Activated naive CD8-positive, alpha-beta T cell treated with anti-CD3 and anti-CD28 coated beads, Interleukin-2, amount 10 ng/mL, durations not matched to agents 7 days and 5 days (primary cell): ENCODE measurements at regions not wholly inside any gene's neighbourhood (a gene's known extent, or its start where the extent isn't known, plus 50 kb on each side); places are given as distances from the start of the nearest gene placed in this dataset.

ENCODE experiments used
- ATAC-seq: fragments of 150-1000 bp; cut with Tn5 transposase; one replicate; pipeline ENCODE4 v1.10.0; 2021; ENCODE audit warnings: low read depth, moderate library complexity
- POLR2A ChIA-PET: fragments of 350-600 bp; sonication (Branson Sonifier 250); formaldehyde crosslinking; loops from one replicate; lab custom pipeline; 2021; ENCODE audit warnings: antibody characterized with exemption; lab: Charles Lee
- DNase-seq: peaks from one replicate; pipeline ENCODE4 v3.0.0; 2021
- H3K27ac Mint-ChIP-seq: one replicate; pipeline ENCODE4 v1.8.0; 2022; ENCODE audit warnings: mild to moderate bottlenecking, mixed read lengths
- H3K27me3 Mint-ChIP-seq: one replicate; pipeline ENCODE4 v1.8.0; 2022; ENCODE audit warnings: mild to moderate bottlenecking, moderate library complexity, mixed read lengths
- H3K36me3 Mint-ChIP-seq: one replicate; pipeline ENCODE4 v1.8.0; 2021; ENCODE audit warnings: mild to moderate bottlenecking, mixed read lengths
- H3K4me1 Mint-ChIP-seq: one replicate; pipeline ENCODE4 v1.8.0; 2021; ENCODE audit warnings: mixed read lengths
- H3K4me3 Mint-ChIP-seq: one replicate; pipeline ENCODE4 v1.8.0; 2022; ENCODE audit warnings: mild to moderate bottlenecking, moderate library complexity, mixed read lengths
- H3K9me3 Mint-ChIP-seq: one replicate; pipeline ENCODE4 v1.8.0; 2021; ENCODE audit warnings: mixed read lengths

- Mint-ChIP-seq H3K4me3 (no peak overlapping the region), H3K27ac (no peak overlapping the region), H3K4me1 (no peaks in the 10 kb centered on the region), H3K9me3 (no peaks in the 10 kb centered on the region), H3K36me3 (no peaks in the 10 kb centered on the region), H3K27me3 (peaks cover 8% of the 10 kb centered on the region)
- no peak for ATAC-seq
- DNase-seq: no peak
- POLR2A ChIA-PET: no interaction called here
Observed at GRCh38 chr11:32184041-32184722, 93.3 kb downstream of the RCN1 start.

GRCh38 chr11:32184723-32185376 is 94.0 kb downstream of the RCN1 start:
- no peaks in the 10 kb centered on the region for H3K4me1 Mint-ChIP-seq
- peaks cover 8% of the 10 kb centered on the region for H3K27me3 Mint-ChIP-seq
- no peaks in the 10 kb centered on the region for H3K36me3 Mint-ChIP-seq
- no peak overlapping the region for H3K4me3 Mint-ChIP-seq
- POLR2A ChIA-PET: no interaction called here
- DNase-seq (no peak), ATAC-seq (no peak)
- H3K27ac Mint-ChIP-seq: no peak overlapping the region
- H3K9me3 Mint-ChIP-seq: no peaks in the 10 kb centered on the region

GRCh38 chr11:32186118-32186517 is 95.2 kb downstream of the RCN1 start:
- H3K36me3 Mint-ChIP-seq: no peaks in the 10 kb centered on the region
- no peaks in the 10 kb centered on the region for H3K4me1 Mint-ChIP-seq
- POLR2A ChIA-PET: no interaction called here
- H3K9me3 Mint-ChIP-seq: no peaks in the 10 kb centered on the region
- DNase-seq: no peak
- no peak overlapping the region for H3K27ac Mint-ChIP-seq
- no peak for ATAC-seq
- no peak overlapping the region for H3K4me3 Mint-ChIP-seq
- peaks cover 8% of the 10 kb centered on the region for H3K27me3 Mint-ChIP-seq

GRCh38 chr11:32187111-32187510 is 96.2 kb downstream of the RCN1 start:
- Mint-ChIP-seq H3K27me3 (peaks cover 2% of the 10 kb centered on the region), H3K4me3 (no peak overlapping the region), H3K9me3 (no peaks in the 10 kb centered on the region), H3K27ac (no peak overlapping the region), H3K4me1 (no peaks in the 10 kb centered on the region), H3K36me3 (no peaks in the 10 kb centered on the region)
- DNase-seq (no peak), ATAC-seq (no peak)
- POLR2A ChIA-PET: no interaction called here

GRCh38 chr11:32188785-32189184 is 97.9 kb downstream of the RCN1 start:
- Mint-ChIP-seq H3K4me1 (no peaks in the 10 kb centered on the region), H3K9me3 (no peaks in the 10 kb centered on the region)

GRCh38 chr11:32196137-32196536 is 105.3 kb downstream of the RCN1 start:
- DNase-seq (no peak), ATAC-seq (no peak)
- no peak overlapping the region for H3K27ac Mint-ChIP-seq
- H3K36me3 Mint-ChIP-seq: no peaks in the 10 kb centered on the region
- H3K9me3 Mint-ChIP-seq: no peaks in the 10 kb centered on the region
- POLR2A ChIA-PET: no interaction called here
- H3K4me3 Mint-ChIP-seq: no peak overlapping the region
- H3K4me1 Mint-ChIP-seq: no peaks in the 10 kb centered on the region
- H3K27me3 Mint-ChIP-seq: peaks cover 6% of the 10 kb centered on the region

More at GRCh38 chr11:32188785-32189184, 97.9 kb downstream of the RCN1 start:
- Mint-ChIP-seq H3K27ac (no peak overlapping the region), H3K36me3 (no peaks in the 10 kb centered on the region), H3K27me3 (peaks cover 3% of the 10 kb centered on the region), H3K4me3 (no peak overlapping the region)
- POLR2A ChIA-PET: no interaction called here
- DNase-seq (no peak), ATAC-seq (no peak)

- DNase-seq: no peak
- Mint-ChIP-seq H3K27ac (no peak overlapping the region), H3K4me3 (no peak overlapping the region), H3K27me3 (peaks cover 6% of the 10 kb centered on the region), H3K4me1 (no peaks in the 10 kb centered on the region), H3K36me3 (no peaks in the 10 kb centered on the region), H3K9me3 (no peaks in the 10 kb centered on the region)
- no peak for ATAC-seq
- POLR2A ChIA-PET: no interaction called here
Observed at GRCh38 chr11:32198053-32198452, 107.2 kb downstream of the RCN1 start.

GRCh38 chr11:32200136-32200847 is 109.4 kb downstream of the RCN1 start:
- Mint-ChIP-seq H3K27ac (no peak overlapping the region), H3K36me3 (no peaks in the 10 kb centered on the region), H3K4me3 (no peak overlapping the region), H3K4me1 (no peaks in the 10 kb centered on the region), H3K27me3 (peaks cover 3% of the 10 kb centered on the region), H3K9me3 (no peaks in the 10 kb centered on the region)
- POLR2A ChIA-PET: no interaction called here
- no peak for DNase-seq
- ATAC-seq: no peak

GRCh38 chr11:32204751-32205150 is 113.9 kb downstream of the RCN1 start:
- H3K27ac Mint-ChIP-seq: no peak overlapping the region
- ATAC-seq: no peak
- no peaks in the 10 kb centered on the region for H3K4me1 Mint-ChIP-seq
- H3K27me3 Mint-ChIP-seq: no peaks in the 10 kb centered on the region
- H3K4me3 Mint-ChIP-seq: no peak overlapping the region
- H3K36me3 Mint-ChIP-seq: no peaks in the 10 kb centered on the region
- no peak for DNase-seq
- H3K9me3 Mint-ChIP-seq: no peaks in the 10 kb centered on the region
- POLR2A ChIA-PET: no interaction called here

- DNase-seq: no peak
- ATAC-seq: no peak
- H3K36me3 Mint-ChIP-seq: no peaks in the 10 kb centered on the region
- H3K4me1 Mint-ChIP-seq: no peaks in the 10 kb centered on the region
- H3K4me3 Mint-ChIP-seq: no peak overlapping the region
- POLR2A ChIA-PET: no interaction called here
- H3K9me3 Mint-ChIP-seq: no peaks in the 10 kb centered on the region
- H3K27ac Mint-ChIP-seq: no peak overlapping the region
- peaks cover 6% of the 10 kb centered on the region for H3K27me3 Mint-ChIP-seq
Observed at GRCh38 chr11:32210556-32210955, 119.7 kb downstream of the RCN1 start.

GRCh38 chr11:32213223-32213622 is 122.3 kb downstream of the RCN1 start:
- POLR2A ChIA-PET: no interaction called here
- Mint-ChIP-seq H3K9me3 (no peaks in the 10 kb centered on the region), H3K27ac (no peak overlapping the region), H3K4me3 (no peak overlapping the region), H3K27me3 (peaks cover 6% of the 10 kb centered on the region), H3K36me3 (no peaks in the 10 kb centered on the region), H3K4me1 (no peaks in the 10 kb centered on the region)
- no peak for DNase-seq
- ATAC-seq: no peak

- ATAC-seq (no peak), DNase-seq (no peak)
- H3K9me3 Mint-ChIP-seq: no peaks in the 10 kb centered on the region
- no peak overlapping the region for H3K27ac Mint-ChIP-seq
- H3K27me3 Mint-ChIP-seq: peaks cover 7% of the 10 kb centered on the region
- H3K4me3 Mint-ChIP-seq: no peak overlapping the region
- POLR2A ChIA-PET: no interaction called here
- H3K4me1 Mint-ChIP-seq: no peaks in the 10 kb centered on the region
- no peaks in the 10 kb centered on the region for H3K36me3 Mint-ChIP-seq
Observed at GRCh38 chr11:32215157-32215556, 124.3 kb downstream of the RCN1 start.

- Mint-ChIP-seq H3K36me3 (no peaks in the 10 kb centered on the region), H3K27ac (no peak overlapping the region), H3K27me3 (peaks cover 7% of the 10 kb centered on the region), H3K4me3 (no peak overlapping the region), H3K4me1 (no peaks in the 10 kb centered on the region), H3K9me3 (no peaks in the 10 kb centered on the region)
- DNase-seq: no peak
- ATAC-seq: no peak
- POLR2A ChIA-PET: no interaction called here
Observed at GRCh38 chr11:32216749-32217148, 125.9 kb downstream of the RCN1 start.

- H3K4me3 Mint-ChIP-seq: no peak overlapping the region
- H3K27me3 Mint-ChIP-seq: peaks cover 3% of the 10 kb centered on the region
- H3K9me3 Mint-ChIP-seq: no peaks in the 10 kb centered on the region
- no peaks in the 10 kb centered on the region for H3K4me1 Mint-ChIP-seq
- POLR2A ChIA-PET: no interaction called here
- H3K36me3 Mint-ChIP-seq: no peaks in the 10 kb centered on the region
- no peak overlapping the region for H3K27ac Mint-ChIP-seq
- ATAC-seq (no peak), DNase-seq (no peak)
Observed at GRCh38 chr11:32219320-32219719, 128.4 kb downstream of the RCN1 start.
